Smooth muscle cell (in vitro differentiated cells): ENCODE measurements at regions not wholly inside any gene's neighbourhood (a gene's known extent, or its start where the extent isn't known, plus 50 kb on each side); places are given as distances from the start of the nearest gene placed in this dataset.

Experiments used
- DNase-seq: peaks from one replicate; lab custom pipeline; 2025; ENCODE audit not compliant: unreplicated experiment; lab: John Stamatoyannopoulos, UW
- H2AFZ ChIP-seq: fragments of 200-600 bp; sonication (generic); 2 replicates; pipeline ENCODE4 v1.6.0; 2016; ENCODE audit warnings: antibody characterized with exemption, low read depth, mild to moderate bottlenecking
- H3F3A ChIP-seq: fragments of 200-600 bp; sonication (generic); 2 replicates; pipeline ENCODE4 v1.6.0; 2017; ENCODE audit warnings: antibody characterized with exemption, low read depth
- H3K27ac ChIP-seq: fragments of 200-600 bp; sonication (generic); 2 replicates; pipeline ENCODE4 v1.5.1; 2016; ENCODE audit warnings: low read depth, mild to moderate bottlenecking
- H3K27me3 ChIP-seq: fragments of 200-600 bp; sonication (generic); 2 replicates; pipeline ENCODE4 v1.6.1; 2016; ENCODE audit warnings: low read depth, mild to moderate bottlenecking
- H3K36me3 ChIP-seq: fragments of 200-600 bp; sonication (generic); 2 replicates; pipeline ENCODE4 v1.5.1; 2016; ENCODE audit warnings: low read depth
- H3K4me1 ChIP-seq: fragments of 200-600 bp; sonication (generic); 2 replicates; pipeline ENCODE4 v1.5.1; 2016; ENCODE audit warnings: low read depth
- H3K4me2 ChIP-seq: fragments of 200-600 bp; sonication (generic); 2 replicates; pipeline ENCODE4 v1.6.0; 2016; ENCODE audit warnings: mild to moderate bottlenecking
- H3K4me3 ChIP-seq: fragments of 200-600 bp; sonication (generic); 2 replicates; pipeline ENCODE4 v1.5.1; 2016; ENCODE audit warnings: mild to moderate bottlenecking
- H3K79me2 ChIP-seq: fragments of 200-600 bp; sonication (generic); 2 replicates; pipeline ENCODE4 v1.6.0; 2016; ENCODE audit warnings: low read depth, mild to moderate bottlenecking
- H3K9ac ChIP-seq: fragments of 200-600 bp; sonication (generic); 2 replicates; pipeline ENCODE4 v1.6.0; 2016; ENCODE audit warnings: low read depth
- H3K9me3 ChIP-seq: fragments of 200-600 bp; sonication (generic); replicated peaks from 2 replicates; pipeline ENCODE4 v1.5.1; 2016; ENCODE audit warnings: low read depth
- H4K20me1 ChIP-seq: fragments of 200-600 bp; sonication (generic); 2 replicates; pipeline ENCODE4 v1.6.0; 2016; ENCODE audit warnings: low read depth
- WGBS: methylation state at CpG from one replicate; pipeline ENCODE4 v1.1.7; 2016; ENCODE audit warnings: low lambda C conversion rate; 5-methylcytosine and 5-hydroxymethylcytosine counted together
- TF ChIP-seq, protein P1 (sequence below): fragments of 200-600 bp; sonication (generic); IDR thresholded peaks from 2 replicates; pipeline ENCODE4 v1.5.1; 2017; ENCODE audit warnings: borderline replicate concordance, mild to moderate bottlenecking, antibody characterized with exemption; ENCODE audit not compliant: insufficient read depth, poor library complexity, severe bottlenecking

DNA sequence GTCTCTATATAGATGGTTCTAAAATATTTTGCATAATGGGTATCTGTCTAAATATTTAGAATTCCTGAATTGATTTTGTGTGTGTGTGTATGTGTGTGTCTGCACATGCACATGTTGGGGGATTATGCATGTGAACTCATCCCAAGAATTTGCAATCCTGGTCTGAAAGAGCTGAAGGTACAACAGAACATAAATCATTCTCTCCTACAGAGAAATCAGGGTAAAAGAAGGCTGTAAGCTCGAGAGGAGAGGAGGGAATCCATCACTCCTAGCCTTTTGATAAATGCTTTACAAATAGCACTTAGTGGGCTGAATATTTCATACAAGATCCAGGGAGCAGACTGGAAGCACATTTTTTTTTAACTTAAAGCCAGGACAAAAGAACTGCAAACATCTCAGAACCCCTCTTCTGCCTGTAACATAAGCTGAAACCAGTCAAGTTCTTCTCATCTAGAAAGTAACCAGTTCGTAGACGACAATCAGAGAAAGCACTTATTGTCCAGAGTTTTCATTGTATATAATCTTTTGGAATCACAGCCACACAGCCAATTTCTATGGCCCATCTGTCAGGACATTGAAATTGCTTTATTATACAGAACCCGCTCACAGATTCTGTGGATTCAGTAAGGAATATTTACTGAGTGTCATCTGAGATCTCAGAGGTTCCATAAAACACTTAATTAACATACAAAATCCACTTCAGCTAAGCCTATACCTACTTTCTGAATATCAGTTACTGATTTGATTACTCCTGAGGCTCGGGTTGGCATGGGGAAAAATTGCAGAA lies 541.4 kb upstream of the ZNF462 start:
- H3K4me1 ChIP-seq = peaks cover 21% of the 10 kb centered on the region
- TF ChIP-seq, protein P1, sequence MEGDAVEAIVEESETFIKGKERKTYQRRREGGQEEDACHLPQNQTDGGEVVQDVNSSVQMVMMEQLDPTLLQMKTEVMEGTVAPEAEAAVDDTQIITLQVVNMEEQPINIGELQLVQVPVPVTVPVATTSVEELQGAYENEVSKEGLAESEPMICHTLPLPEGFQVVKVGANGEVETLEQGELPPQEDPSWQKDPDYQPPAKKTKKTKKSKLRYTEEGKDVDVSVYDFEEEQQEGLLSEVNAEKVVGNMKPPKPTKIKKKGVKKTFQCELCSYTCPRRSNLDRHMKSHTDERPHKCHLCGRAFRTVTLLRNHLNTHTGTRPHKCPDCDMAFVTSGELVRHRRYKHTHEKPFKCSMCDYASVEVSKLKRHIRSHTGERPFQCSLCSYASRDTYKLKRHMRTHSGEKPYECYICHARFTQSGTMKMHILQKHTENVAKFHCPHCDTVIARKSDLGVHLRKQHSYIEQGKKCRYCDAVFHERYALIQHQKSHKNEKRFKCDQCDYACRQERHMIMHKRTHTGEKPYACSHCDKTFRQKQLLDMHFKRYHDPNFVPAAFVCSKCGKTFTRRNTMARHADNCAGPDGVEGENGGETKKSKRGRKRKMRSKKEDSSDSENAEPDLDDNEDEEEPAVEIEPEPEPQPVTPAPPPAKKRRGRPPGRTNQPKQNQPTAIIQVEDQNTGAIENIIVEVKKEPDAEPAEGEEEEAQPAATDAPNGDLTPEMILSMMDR = no peak

DNA sequence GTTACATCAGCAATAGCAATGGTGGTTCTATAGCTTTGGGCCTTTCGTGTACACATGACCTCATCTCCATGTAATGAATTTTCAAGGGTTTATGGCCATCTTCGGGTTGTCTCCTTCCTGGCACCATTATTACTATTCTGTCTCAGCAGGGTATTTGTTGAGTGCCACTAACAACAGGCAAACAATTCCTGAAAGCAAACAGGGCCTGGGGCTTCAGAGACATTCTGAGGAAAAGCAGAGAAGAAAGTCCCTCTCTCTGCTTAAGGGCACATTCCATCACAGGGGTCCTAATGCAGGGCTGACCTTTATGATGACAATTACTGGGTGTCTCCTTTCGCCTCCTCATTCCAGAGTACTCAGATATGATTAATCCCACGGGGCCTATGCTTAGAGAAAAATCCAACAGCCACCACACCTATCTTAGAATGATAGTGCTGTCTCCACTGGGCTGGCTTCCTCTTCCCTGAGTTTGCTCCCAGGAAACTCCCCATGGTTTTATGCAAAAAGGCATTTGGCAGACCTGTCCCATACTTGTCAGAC lies 540.2 kb upstream of the ZNF462 start:
- Histone ChIP-seq H3K4me1 (peaks cover 21% of the 10 kb centered on the region), H3K79me2 (no peaks in the 10 kb centered on the region), H3K9me3 (no peaks in the 10 kb centered on the region), H3F3A (peaks cover 6% of the 10 kb centered on the region), H3K9ac (no peak overlapping the region), H3K4me2 (no peak overlapping the region), H3K36me3 (no peaks in the 10 kb centered on the region), H2AFZ (no peak overlapping the region), H3K27me3 (no peaks in the 10 kb centered on the region), H3K27ac (no peak overlapping the region), H3K4me3 (no peak overlapping the region), H4K20me1 (no peaks in the 10 kb centered on the region)
- 46% methylated on average over 4 of the region's 4 CpGs for WGBS
- TF ChIP-seq, protein P1 = no peak
- DNase-seq = no peak

More for the DNA sequence above, 541.4 kb upstream of the ZNF462 start:
- 78% methylated on average over 5 of the region's 5 CpGs for WGBS
- no peak overlapping the region for H3K4me2 ChIP-seq
- no peaks in the 10 kb centered on the region for H4K20me1 ChIP-seq
- no peaks in the 10 kb centered on the region for H3K27me3 ChIP-seq
- H3K27ac ChIP-seq = no peak overlapping the region
- H2AFZ ChIP-seq = no peak overlapping the region
- H3K79me2 ChIP-seq = no peaks in the 10 kb centered on the region
- H3K9me3 ChIP-seq = no peaks in the 10 kb centered on the region
- H3F3A ChIP-seq = no peaks in the 10 kb centered on the region
- no peaks in the 10 kb centered on the region for H3K36me3 ChIP-seq
- H3K4me3 ChIP-seq = no peak overlapping the region
- DNase-seq = no peak
- H3K9ac ChIP-seq = no peak overlapping the region

- no peak overlapping the region for H2AFZ ChIP-seq
- no peak for DNase-seq
- no peak overlapping the region for H3K4me3 ChIP-seq
- 70% methylated on average over 10 of the region's 10 CpGs for WGBS
- no peaks in the 10 kb centered on the region for H3K27me3 ChIP-seq
- H3K79me2 ChIP-seq = no peaks in the 10 kb centered on the region
- no peak overlapping the region for H3K9ac ChIP-seq
- peaks cover 21% of the 10 kb centered on the region for H3K4me1 ChIP-seq
- H3K9me3 ChIP-seq = no peaks in the 10 kb centered on the region
- peaks cover 13% of the 10 kb centered on the region for H3F3A ChIP-seq
- no peaks in the 10 kb centered on the region for H3K36me3 ChIP-seq
- TF ChIP-seq, protein P1 = no peak
- no peak overlapping the region for H3K27ac ChIP-seq
- no peaks in the 10 kb centered on the region for H4K20me1 ChIP-seq
- no peak overlapping the region for H3K4me2 ChIP-seq
Observed at GRCh38 chr9:106324053-106324585, 538.8 kb upstream of the ZNF462 start.
